A172 (cell line): ENCODE measurements at regions not wholly inside any gene's neighbourhood (a gene's known extent, or its start where the extent isn't known, plus 50 kb on each side); places are given as distances from the start of the nearest gene placed in this dataset.

Source experiments
- DNase-seq: peaks from one replicate; pipeline ENCODE4 v3.0.0-alpha.2; 2015; ENCODE audit warnings: low spot score

DNA sequence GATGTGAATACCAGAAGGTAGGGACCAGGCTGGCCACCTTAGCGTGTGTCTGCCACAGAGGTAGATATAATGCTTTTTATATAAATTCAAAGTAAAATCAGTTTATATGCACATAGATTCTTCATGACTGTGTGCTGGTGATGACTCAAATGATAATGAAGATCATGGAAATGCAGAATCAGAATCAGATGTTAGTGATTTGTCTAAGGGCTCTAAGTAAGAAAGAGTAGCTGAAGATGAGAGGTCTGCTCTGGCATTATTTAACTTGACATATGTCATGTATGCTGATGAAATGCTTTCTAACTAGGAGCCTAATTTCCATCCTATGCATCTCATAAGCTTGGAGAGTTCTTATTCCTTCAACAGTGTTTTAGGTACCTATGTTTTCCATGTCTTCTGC is 50.3 kb upstream of the DPH6 start:
- DNase-seq: no peak

- no peak for DNase-seq
These were observed 56.9 kb upstream of the DPH6 start for GRCh38 chr15:35602836-35603235.

GRCh38 chr15:35603301-35603700 is 57.3 kb upstream of the DPH6 start:
- peak; percentile 61 for DNase-seq

DNA sequence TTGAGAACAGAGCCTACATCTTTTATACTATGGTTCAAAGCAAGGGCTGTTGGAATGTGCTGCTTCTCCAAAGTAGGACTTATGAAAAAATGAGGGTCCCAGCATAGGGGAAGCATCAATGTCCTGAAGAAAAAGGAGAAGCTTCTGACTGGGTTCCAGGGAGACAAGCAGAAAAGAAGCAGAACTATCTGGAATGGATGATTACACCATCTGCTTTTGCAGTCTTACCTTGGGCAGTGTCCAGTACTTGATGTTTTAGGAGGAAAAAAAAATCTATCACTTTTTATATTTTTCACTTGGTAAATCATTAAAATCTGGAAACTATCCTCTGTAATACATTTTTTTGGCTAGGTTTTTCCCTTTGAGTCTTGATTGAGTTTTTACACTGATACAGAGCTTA is 57.9 kb upstream of the DPH6 start:
- no peak for DNase-seq

- DNase-seq: no peak
These were observed 59.9 kb upstream of the DPH6 start for GRCh38 chr15:35605764-35606449.

DNA sequence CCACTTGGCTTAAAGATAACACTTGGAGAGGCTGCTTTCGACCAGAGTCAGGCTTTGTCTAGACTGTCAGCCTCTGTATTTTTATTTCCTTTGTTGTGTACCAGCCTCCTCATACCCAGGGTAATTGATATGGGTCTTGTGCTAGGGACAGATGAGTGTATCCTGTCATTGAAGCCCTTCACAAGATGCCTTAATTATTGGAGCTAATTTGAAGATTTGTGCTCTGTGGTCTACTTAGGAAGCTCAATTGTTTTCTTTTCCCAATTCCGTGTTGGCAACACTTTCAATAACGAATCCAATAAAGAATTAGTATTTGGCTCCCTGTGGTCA is 60.5 kb upstream of the DPH6 start:
- no peak for DNase-seq

DNA sequence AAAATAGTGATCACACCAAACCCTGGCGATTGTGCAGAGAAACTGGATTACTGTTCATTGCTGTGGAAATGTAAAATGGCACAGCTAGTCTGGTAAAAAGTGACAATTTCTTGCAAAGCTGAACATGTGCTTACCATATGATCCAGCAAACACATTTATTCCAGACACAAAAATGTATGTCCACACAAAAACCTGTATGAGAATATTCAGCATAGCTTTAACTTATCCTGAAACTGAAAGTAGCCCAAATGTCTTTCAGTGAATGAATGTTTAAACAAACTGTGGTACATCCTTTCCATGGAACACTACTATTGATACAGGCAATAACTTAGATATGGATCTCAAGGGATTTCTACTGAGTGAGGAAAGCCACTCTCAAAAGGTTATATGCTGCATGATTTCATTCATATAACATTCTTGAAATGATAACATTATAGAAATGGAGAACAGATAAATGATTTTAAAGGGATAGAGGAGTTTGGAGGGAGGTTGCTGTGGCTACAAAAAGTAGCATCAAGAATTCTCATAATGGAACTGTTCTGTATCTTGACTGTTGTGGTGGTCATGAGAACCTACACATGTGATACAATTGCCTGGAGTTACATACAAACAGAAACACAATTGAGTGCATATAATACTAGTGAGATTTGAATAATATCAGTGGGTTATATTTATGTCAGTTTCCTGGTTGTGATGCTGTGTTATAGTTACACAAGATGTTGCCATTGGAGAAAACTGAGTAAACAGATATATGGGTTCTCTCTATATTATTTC is 70.7 kb upstream of the DPH6 start:
- no peak for DNase-seq

- no peak for DNase-seq
These were observed 72.6 kb upstream of the DPH6 start for GRCh38 chr15:35618260-35619188.

GRCh38 chr15:35622641-35623340 is 76.8 kb upstream of the DPH6 start:
- no peak for DNase-seq

DNA sequence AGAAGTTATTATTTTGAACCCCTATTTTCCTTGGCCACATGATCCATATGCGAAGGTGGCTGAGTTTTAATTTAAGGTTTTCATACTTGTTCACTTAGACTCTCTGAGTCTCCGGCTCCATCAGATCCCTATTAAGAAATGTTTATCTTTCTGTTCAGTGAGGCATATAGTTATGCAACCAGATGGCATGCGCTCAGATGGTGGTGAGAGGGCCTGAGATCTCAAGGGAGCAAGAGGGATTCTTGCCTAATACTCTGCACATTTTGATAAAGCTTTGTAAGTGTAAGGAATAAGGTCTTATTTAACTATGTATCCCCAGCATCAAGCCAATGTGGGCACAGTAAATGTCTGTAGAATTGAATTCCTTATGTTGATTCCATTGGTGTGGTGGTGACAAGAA is 78.9 kb upstream of the DPH6 start:
- DNase-seq: no peak

GRCh38 chr15:35626571-35627318 is 80.8 kb upstream of the DPH6 start:
- DNase-seq: no peak

DNA sequence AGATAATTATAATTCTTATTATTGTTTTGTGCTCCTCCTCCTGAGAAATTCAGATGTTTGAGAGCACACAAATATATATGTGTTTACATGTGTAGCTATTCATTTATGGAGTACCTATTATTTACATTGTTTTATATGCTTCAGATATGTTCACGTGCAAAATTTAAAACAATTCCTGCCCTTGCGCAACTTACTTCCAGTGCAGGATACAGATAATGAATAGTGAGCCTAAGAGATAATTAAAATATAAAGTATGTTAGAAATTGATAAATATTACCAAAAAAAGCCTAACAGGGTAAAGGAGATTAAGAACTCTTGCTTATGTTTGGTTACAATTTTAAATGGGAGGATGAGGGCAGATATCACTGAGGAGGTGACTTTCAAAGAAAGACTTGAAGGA is 81.7 kb upstream of the DPH6 start:
- no peak for DNase-seq

GRCh38 chr15:35629766-35630165 is 83.8 kb upstream of the DPH6 start:
- no peak for DNase-seq

- DNase-seq: no peak
These were observed 84.6 kb upstream of the DPH6 start for GRCh38 chr15:35630532-35630931.

DNA sequence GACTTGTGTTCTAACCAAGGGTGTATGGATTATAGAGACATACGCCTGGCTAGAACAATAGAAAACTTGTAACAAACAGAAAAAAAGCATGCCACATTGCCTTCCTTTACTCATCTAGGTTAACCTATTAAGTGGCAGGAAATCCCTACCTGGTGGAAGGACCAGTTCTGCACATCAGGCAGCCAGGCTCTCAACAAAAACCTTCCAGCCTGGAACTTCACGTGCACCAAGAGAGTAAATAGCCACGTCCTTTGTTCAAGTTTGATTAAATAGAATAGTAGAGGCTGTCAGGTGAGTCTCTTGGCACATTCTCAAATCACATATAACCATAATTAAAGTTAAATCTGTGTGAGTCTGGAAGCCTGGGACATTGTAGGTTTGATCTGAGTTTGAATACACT is 85.0 kb upstream of the DPH6 start:
- no peak for DNase-seq

DNA sequence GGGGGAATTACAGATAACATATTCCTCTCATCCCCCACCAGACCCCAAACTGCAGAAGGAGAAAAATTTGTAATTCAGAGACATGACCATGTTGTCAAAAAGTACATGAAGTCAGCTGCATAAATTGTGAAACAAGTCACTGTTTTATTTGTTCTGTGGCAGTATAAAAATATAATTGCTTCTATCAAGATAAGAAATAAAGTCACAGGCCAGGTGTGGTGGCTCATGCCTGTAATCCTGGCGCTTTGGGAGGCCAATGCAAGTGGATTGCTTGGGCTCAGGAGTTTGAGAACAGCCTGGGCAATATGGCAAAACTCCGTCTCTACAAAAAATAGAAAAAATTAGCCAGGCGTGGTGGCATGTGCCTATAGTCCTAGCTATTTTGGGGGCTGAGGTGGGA is 87.7 kb upstream of the DPH6 start:
- DNase-seq: no peak

DNA sequence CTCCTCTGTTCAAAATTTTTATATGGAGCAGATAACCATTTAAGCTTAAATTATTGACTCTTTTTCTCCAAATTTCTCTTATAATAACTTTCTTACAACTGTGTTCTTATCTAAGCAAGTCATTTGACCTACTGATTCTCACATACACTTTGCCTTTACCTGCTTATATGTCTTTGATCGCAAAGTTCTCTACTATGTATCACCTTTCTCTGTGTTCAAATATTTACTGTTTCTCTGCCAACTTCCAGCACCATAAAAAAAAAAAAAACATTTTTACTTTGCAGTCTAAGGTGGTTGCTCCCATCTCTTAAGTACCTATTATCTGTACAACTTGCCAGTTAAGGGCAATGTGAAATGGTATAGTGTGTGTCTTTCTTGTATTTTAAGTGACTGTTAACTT is 100.8 kb upstream of the DPH6 start:
- no peak for DNase-seq

DNA sequence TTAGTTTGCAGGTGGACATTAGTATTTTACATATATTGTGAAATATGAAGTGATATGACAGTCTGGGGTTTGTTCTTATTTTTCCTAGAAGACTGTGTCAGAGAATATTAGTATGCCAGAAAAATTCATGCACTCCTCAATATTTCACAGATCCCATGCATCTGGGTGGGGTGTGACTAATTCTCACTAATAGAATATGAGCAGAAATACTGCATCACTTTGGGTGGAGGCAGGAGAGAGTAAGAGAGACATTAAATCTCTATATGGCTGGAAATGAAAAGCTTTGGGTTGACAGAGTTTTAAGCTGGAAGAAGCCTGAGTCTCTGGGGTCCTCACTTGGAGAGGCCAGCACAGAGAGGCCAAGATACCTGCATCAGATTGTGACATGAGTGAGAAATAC is 101.3 kb upstream of the DPH6 start:
- no peak for DNase-seq

- no peak for DNase-seq
These were observed 103.0 kb upstream of the DPH6 start for GRCh38 chr15:35648941-35649340.

DNA sequence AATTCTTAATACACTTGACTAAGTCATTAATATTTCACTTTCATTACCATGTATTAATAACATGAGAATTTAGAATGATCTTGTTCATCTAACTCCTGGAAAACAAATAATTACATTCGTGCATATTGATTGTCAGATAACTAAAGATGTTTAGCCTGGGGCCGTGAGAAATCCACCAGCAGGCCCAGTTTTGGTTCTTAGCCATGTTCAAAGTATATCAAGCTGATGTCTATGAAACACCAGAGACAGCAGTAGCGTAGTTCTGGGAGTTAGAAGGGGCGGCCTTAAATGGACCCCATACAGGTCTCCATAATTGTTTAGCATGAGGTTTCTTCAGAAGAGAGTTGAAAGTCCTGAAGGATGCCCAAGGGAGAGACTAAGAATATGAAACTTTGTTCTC is 103.6 kb upstream of the DPH6 start:
- no peak for DNase-seq

GRCh38 chr15:35654332-35654731 is 108.4 kb upstream of the DPH6 start:
- DNase-seq: peak; percentile 57
